GM12864 (cell line): ENCODE measurements at regions not wholly inside any gene's neighbourhood (a gene's known extent, or its start where the extent isn't known, plus 50 kb on each side); places are given as distances from the start of the nearest gene placed in this dataset.

Experiments used
- DNase-seq: peaks from one replicate; pipeline ENCODE4 v3.0.0-alpha.2; 2011; ENCODE audit warnings: low read depth
- H3K4me3 ChIP-seq: 2 replicates; pipeline ENCODE4 v1.5.1; 2011; ENCODE audit warnings: mild to moderate bottlenecking, low read depth, low read length, control low read depth
- CTCF ChIP-seq: IDR thresholded peaks from 2 replicates; pipeline ENCODE4 v1.5.1; 2011; ENCODE audit warnings: low read depth, mild to moderate bottlenecking, moderate library complexity, low read length, control low read depth, inconsistent platforms; ENCODE audit errors: missing control alignments

- no peak for TF ChIP-seq CTCF
- DNase-seq = no peak
- H3K4me3 ChIP-seq = no peak overlapping the region
These were observed 76.7 kb downstream of the SST start for GRCh38 chr3:187593451-187593850.

GRCh38 chr3:187590861-187591576, 79.2 kb downstream of the SST start:
- no peak for DNase-seq
- no peak for TF ChIP-seq CTCF
- H3K4me3 ChIP-seq = no peak overlapping the region

GRCh38 chr3:187587076-187587475, 83.1 kb downstream of the SST start:
- TF ChIP-seq CTCF = no peak
- DNase-seq = no peak
- H3K4me3 ChIP-seq = no peak overlapping the region

- DNase-seq = no peak
- TF ChIP-seq CTCF = no peak
- H3K4me3 ChIP-seq = no peak overlapping the region
These were observed 84.0 kb downstream of the SST start for GRCh38 chr3:187586226-187586625.

- no peak for DNase-seq
- TF ChIP-seq CTCF = no peak
- H3K4me3 ChIP-seq = no peak overlapping the region
These were observed 97.8 kb downstream of the SST start for GRCh38 chr3:187572441-187572840.

GRCh38 chr3:187571701-187572100, 98.5 kb downstream of the SST start:
- H3K4me3 ChIP-seq = no peak overlapping the region
- DNase-seq = no peak
- no peak for TF ChIP-seq CTCF

GRCh38 chr3:187570776-187571175, 99.4 kb downstream of the SST start:
- no peak for DNase-seq
- no peak overlapping the region for H3K4me3 ChIP-seq
- no peak for TF ChIP-seq CTCF
